ENCODE measurements at regions not wholly inside any gene's neighbourhood (a gene's known extent, or its start where the extent isn't known, plus 50 kb on each side); places are given as distances from the start of the nearest gene placed in this dataset.
A peak's percentile ranks its signal among the peaks of the same experiment; 100 is the strongest.
"Not testable (repeated sequence)": the region's sequence is repeated elsewhere in the genome, so short reads cannot be mapped to it uniquely, and the experiment has no call there.

DNA sequence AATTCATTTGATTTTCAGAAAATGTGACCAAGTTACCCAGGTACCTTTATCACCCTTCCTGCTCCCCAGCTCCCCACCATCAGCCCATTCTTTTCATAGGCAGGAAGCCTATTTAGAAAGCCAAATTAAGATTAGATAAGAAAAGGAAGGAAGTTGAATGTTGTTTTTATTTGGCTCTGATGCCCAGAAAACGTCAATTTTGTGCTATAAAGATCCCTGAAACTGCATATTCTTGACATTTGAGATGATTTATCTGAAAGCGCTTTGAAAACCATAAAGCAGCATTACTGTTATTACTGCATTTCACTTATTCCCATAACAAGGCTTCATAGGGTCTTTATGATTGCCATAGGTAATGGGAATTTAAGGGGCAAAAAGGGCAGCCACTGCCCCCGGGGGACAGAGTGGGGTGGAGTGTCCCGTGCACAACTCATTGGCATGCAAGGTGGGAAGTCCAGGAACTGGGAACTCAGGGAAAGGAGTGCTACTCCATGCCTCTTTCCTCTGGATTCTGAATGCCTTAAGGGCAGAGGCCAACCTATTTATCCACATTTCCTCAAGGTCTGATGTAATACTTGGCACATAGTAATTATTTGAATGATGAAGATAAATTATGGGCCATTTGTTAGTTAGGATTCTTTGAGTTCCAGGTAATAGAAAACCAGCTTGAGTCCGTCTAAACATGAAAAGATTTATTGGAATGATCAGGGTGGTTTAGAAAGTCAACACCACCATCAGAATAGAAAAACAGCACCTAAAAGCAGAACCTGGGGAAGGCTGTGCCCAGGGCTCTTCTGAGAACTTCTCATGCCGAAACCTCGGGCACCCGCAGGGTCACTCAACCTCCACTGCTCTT, 100.6 kb upstream of the ELMO1 start:
- DNase-seq: no peak

DNA sequence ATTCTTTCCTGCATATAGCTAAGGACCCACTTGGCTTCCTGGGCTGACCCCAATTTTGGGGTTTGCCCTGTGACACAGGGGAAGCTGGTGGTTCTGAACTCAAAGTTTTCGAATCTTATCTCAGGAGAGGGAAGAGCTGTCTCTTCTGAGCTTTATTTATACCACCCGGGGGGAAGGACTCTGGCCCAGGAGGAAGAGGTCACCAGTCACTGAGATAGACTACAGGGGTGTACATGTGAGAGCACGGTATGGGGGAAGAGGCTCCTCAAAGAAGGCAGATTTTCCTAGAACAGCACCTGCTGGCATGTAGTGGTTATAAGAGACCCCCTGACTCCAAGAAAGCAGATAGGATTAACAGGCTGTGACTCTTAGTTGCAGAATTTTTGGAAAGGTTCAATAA, 101.8 kb upstream of the ELMO1 start:
- DNase-seq: no peak

DNA sequence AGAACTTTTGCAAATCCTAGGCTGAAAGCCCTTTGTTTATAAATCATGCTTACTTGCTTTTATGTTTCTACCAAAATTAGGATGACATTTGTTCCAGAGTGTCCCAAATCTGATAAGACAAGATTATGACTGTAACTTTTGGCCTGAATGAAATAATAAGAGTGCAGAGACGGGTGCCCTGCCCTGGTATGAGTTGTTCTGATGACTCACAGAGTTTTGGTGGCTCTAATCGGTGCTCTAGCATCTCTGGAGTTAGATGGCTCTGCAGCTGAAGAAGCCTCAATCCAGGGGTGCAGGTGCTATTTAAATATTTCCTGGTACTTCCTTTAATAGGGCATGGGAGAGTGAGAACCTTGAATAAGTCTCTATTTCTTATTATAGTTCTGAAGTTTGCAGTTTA, 102.2 kb upstream of the ELMO1 start:
- no peak for DNase-seq

DNA sequence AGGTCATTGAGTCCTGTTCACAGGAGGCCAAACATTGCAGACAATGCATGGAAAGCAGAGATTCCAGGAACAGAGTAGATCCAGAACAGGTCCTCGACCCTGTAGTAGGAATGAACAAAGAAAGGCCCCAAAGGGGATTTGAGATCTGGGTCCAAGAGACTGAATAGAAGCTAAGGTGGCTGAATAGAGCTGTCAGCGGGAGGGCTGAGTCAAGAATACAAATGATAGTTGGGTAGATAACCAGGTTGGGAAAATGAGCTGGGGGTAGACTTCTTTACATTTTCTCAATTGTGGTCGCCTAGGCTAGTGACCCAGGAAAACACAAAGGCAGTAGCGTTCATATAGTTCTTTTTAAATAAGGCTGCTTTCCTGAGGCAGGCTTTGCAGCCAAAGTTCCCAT, 103.4 kb upstream of the ELMO1 start:
- no peak for DNase-seq

DNA sequence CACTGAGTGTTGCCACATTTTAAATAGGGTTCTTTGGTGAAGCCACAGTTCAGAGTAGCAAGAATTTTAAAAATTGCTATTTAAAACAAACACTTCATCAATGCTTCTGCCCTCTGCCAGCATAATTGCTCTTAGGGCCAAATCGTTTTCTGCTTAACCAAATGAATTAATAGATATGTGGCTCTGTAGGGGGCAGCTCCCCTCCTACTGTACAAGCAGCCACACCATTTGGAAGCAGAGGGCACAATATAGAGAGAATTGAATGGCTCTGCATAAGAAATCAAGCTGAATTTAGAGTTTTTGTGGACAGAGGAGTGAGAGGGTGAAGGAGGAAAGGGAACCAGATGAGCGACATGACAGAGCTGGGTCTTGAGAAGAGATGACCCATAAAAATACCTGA, 103.8 kb upstream of the ELMO1 start:
- DNase-seq: not testable (repeated sequence)

DNA sequence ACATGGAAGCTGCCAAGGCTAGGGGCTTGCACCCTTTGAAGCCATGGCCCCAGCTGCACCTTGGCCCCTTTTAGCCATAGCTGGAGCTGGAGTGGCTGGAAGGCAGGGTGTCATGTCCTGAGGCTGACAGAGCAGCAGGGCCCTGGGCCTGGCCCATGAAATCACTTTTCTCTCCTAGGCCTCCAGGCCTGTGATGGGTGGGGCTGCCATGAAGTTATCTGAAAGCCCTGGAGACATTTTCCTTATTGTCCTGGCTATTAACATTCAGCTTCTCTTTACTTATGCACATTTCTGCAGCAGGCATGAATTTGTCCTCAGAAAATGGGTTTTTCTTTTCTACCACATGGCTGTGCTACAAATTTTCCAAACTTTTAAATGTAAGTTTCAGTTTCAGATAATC, 106.9 kb upstream of the ELMO1 start:
- DNase-seq: no peak

DNA sequence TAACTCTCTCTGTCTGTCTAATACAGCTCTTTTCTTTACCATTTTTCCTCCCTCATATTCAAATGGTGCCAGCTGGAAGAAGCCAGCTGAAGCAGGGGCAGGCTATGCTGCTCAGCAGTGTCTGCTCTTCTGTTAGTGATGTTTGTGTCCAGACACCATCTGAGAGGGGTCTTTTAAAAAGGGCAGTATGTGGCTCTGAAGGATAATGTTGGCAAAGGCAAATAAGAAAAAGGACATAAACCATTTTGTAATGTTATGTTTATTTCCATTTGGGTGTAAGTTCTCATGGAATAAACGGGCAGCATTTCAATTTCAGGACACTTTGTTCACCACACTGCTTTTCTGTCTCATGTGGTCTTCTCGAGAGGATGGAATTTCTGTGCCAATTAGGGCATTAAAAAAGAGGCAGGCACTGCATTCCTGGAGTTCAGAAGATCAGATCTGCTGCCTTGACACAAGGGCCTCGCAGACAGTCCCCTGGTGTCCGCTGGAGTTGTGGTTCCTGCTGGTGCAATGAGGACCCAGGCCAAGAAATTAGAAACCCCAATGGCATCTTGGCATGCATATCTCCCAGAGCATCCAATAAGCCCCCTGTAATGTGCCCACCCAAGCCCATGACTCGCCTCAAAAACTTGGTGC, 109.0 kb upstream of the ELMO1 start:
- no peak for DNase-seq

DNA sequence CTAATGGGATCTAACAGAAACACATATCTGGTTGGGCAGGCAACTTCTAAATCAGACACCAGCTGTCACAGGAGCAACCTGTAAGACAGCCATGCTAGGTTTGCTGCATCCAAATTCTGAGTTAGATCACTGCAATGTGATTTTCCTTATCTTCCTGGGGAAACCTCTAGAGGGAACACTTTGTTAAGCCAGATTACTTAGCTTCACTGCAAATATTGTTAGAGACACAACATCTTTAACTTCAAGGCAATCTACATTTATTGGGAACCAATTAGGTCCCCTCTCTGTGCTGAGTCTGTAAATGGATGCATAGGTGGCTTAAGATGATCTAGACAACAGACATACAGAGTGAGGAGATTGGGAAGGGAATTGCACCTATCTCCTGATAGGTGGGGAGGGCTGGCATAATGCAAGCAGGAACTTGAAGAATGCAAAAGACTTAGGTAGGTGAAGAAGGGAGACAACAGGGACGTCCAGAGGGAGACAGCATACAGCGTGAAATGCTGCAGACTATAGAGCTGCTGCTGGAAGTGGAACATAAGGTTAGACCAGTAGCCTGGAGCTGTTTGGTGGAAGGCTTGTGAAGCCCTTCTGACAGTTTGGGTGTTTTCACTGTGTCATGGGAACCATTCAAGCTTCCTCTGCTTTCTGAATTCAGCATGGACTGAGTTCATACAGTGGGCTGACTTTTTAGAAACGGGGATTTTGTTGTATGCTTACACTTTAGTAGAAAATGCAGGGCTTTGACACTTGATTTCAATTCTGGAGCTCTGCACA, 109.8 kb upstream of the ELMO1 start:
- no peak for DNase-seq

DNA sequence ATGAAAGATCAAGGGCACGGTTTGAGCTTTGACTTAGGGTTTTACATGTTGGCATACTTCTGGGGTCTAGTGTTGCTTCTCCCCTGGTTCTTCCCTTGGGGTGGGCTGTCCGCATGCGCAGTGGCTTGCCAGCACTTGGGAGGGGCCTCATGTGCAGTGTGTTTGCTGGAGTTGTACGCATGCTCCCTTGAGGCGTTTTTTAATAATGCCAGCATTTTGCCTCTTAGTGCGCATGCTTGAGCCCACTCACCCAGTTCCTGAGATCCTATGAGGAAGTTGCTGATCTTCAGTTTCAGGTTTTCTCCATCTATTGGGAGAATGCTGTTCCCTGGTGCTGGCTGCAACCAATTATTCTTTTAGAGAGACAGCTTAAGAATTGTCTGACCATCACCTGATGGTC, 113.4 kb upstream of the GPR141 start:
- DNase-seq: no peak

DNA sequence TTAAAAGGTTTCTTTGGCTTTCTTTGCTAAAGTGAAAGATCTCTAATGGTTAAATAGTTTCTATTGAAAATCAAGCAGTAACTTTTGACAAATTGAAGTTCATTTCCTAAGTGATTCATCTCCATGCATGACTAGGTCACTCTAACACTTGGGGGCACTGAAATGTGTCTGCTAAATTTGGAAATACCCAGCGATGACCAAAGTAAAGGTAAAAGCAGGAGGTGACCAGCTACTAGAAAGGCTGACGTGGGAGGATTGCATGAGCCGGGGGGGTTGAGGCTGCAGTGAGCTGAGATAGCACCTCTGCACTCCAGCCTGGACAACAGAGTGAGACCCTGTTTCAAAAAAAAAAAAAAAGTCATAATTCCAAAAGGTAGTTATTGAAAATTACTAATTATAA, 111.8 kb upstream of the GPR141 start:
- no peak for DNase-seq

DNA sequence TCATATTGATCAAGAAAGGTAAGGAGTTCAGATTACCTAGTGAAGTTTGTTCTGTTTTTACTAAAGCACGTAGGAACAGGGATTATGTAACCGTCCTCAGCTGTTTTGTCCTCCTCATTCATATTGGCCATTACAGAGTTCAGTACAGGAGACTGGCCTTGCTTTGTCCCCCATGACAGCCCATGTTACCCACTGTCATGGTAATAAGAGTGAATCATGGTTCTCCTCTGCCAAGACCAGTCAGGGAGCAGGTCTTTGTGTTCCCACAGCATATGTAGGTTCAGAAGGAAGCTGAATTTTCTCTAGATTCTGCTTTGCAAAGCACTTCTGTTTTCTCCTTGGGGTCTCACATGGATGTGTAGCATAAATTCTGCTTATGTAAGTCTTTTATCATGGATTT, 106.2 kb upstream of the GPR141 start:
- no peak for DNase-seq

DNA sequence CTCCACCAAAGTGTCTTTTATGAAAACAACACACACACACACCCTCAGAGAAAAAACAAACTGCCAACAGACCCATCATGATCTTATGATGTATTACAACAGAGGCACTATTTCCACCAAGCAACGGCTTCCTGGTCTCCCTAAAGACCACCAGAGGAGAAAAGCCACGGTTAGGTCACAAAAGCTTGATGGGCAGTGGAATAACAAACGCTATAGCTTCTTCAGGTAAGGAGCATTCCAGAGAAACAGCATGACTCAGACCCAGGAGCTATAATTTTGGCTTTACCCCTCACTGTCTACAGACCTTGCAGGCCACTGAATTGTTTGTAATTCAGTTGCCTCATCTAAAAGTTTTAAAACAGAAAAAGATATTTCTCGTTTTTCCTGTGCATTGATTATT, 105.7 kb upstream of the GPR141 start:
- DNase-seq: no peak

DNA sequence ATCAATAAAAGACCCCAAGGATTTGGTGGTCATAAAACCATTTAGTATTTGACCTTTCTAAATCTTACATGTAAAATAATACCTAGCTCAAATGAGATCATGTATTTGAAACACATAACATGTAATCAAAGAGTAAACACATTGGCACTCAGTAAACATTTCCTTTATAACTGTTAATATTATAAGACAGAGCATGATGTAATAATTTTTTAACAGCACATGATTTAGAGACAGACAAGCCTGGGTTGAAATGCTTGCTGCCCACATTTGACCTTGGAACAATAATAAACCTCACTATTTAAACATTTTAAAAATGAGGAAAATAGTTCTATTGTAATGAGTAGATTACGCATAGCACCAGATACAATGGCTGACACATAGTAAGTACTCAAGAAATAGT, 105.2 kb upstream of the GPR141 start:
- no peak for DNase-seq

DNA sequence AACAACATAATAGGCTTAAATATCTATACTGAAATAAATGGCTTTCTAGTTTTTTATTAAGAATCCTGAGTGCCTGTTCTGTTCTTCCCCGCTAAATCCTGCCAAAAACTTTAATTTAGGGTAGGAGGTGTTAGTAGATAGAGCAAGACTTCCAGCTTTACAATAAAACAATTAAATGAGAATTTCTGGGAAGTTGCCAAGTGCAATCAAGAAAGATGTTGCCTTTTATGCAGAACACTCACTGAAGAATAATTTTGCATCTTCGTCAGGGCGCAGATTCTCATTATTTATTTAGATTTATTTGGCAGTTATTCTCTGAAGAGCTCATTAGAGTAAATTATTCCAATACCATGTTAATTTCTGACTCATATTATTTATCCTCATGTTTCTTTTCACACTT, 103.2 kb upstream of the GPR141 start:
- no peak for DNase-seq

DNA sequence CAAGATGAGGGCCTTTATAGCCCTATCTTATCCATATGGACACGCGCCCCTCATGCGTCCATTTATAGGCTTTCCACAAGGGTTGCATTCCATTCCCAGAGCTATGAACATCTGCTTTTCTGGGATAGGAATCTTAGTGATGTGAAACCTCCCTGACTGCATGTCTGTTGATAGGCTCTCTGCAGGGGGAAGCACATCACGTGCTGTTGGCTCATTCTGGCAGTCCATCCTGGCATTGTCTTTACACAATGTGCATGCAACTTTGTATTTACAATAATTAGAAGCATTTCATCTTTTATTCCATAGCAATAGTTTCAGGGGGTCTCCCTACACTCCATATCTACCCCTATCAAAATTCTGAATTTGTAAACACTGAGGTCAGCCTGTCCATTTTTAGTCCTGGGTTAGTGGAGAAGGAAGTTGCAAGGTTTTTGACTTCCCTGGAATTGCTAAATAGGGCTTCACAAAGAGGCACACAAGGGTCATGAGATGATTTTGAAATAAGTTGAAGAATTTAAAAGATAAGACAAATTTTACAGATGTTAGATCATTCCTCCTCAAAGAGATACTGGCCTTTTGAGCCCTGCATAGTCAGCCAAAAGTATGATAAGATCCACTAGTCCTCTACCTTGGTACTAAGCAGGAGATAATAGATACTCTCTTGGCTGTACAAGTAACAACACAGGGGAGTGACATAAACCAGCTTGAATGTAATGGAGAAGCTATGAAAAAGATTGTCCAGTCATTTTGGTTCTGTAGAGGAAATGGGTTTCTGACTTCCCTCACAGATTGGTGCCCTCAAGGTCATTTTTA, 98.7 kb upstream of the GPR141 start:
- peak; percentile 6 to 29 for DNase-seq

DNA sequence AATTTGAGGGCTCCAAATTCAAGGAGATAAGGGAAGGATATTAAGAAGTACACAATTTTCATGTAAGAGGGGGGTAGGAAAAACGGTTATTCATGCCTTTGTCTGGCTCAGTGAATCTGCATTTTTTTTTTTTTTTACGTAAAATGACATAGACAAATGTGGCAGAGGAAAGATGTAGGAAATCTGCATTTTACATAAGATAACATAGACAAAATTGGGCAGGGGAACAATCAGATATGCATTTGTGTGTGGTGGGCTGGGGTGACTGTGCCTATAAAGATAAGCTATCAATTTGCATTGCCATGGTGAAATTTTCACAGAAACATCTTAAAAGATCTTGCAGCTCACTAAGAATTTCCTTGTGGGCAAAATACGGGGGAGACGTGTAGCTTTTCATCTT, 92.7 kb upstream of the GPR141 start:
- no peak for DNase-seq

DNA sequence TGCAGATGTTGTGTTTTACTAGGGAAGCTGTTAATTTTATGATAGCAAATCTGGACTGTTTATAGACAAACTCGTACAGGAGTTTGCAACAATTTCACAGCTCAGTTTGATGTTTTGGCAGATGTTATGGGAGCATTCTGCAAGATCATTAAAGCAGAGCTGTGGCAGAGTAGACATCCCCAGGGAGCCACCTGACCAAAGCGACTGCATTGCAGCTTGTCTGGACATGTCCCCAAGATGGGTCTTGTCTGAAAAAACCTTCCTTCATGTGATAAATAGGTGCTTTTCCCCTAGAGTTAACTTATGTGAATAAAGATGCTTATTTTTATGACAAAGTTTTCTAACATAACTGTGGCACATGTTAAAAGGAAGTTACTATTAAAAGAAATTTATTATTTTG, 91.2 kb upstream of the GPR141 start:
- no peak for DNase-seq

DNA sequence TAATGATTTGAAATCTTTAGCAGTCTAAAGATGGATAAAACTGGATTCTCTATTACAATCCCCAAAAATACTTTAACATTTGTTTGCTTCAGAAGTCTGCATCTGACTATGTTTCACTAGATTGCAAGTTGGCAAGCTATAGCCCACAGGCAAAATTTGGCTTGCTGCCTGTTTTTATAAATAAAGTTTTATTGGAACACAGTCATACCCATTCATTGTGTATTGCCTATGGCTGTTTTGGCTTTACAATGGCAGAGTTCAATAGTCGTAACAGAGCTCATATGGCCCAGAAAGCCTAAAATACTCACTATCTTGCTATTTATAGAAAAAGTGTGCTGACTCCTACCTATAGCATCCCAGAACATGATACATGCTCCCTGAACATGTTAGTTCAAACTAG, 89.0 kb upstream of the GPR141 start:
- DNase-seq: no peak

DNA sequence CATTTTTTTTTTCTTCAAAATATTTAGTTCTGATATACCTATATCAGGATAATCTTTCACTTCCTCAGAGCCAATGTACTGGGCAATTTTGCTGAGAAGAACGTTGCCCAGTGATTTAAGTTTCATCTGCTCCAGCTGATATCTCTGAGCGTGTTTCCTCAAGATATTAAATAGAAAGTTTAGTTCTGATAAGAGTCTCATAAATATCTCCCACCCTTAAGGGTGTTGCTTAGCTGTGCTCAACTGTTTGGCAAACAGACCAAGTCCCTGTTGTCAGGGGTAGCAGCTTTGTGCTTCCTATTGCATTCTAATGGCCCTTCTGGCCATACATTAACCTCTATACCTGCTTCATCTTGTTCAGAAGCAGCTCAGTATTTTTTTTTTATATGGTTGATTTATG, 84.7 kb upstream of the GPR141 start:
- DNase-seq: no peak

DNA sequence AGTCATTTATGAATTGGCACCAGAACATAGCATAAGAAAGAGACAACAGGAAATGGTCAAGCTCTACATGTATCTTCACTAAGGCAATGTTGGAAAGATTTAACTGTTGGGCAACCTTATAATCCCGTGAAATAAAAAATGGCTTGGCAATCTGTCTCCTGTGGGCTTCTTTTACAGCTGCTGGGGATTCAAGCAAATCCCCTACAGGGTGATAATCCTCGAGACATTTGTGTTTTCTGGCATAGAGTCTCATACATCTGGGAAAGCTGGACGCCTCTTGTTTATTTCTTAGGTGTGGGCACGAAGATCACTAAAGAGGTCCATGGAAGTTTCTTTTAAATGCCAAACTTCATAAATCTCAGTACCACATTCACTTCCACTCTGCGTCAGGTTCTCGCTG, 82.2 kb upstream of the GPR141 start:
- no peak for DNase-seq

DNA sequence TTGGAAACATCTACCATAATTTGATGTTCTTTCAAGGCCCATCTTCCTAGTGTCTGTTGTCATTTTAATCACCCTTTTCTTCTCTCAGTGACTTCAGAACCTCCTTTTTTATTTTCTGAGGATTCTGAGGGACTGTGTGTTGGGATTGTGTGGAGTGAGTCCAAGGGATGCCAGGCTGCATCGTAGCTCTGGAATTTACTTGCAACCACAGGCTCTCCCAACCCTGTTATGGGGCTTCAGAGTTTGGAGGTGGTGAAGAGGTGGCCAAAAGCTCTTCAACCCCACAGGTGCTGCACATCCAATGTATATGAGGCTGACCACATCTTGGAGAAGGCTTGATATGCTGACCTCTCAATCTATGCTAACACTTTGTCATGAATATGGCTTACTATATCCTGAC, 79.5 kb upstream of the GPR141 start:
- no peak for DNase-seq

DNA sequence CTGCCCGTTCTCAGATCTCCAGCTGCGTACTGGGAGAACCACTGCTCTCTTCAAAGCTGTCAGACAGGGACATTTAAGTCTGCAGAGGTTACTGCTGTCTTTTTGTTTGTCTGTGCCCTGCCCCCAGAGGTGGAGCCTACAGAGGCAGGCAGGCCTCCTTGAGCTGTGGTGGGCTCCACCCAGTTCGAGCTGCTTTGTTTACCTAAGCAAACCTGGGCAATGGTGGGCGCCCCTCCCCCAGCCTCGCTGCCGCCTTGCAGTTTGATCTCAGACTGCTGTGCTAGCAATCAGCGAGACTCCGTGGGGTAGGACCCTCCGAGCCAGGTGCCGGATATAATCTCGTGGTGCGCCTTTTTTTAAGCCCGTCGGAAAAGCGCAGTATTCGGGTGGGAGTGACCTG, 66.2 kb upstream of the GPR141 start:
- DNase-seq: not testable (repeated sequence)

DNA sequence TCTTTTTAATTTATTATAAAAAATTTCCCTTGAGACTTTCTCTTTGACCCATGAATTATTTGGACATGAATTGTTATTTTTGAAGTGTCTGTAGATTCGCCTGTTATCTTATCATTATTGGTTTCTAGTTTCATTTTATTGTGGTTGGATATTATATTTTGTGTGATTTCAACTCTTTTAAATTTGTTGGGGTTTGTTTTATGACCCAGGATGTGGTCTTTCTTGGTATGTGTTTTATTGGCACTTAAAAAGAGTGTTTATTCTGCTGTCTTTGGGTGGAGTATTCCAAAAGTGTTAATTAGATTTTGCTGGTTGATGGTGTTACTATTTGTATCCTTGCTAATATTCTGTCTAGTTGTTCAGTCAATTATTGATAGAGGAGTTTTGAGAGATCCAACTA, 50.5 kb upstream of the GPR141 start:
- DNase-seq: no peak

Measured in AML-193 (cell line).